ENCODE measurements at regions not wholly inside any gene's neighbourhood (a gene's known extent, or its start where the extent isn't known, plus 50 kb on each side); places are given as distances from the start of the nearest gene placed in this dataset.

DNA sequence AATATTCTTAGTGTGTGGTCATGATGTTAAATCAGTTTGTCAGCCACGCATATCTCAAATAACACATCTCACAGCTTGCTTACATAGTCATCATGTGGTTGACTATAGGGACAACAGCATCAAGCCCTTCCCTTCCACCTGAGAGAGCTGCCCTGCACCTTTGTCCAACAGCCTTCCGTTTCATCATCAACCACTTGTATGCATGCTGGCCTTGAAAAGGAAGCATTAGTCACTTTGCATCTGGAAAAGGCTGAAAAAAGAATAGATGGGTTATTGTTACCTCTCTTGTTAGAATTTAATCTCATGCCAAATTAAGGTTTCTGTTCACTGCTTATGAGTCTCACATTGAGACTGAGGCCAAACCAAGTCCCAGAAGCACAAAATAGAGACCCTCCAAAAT, 1586.5 kb upstream of the SEL1L start:
- H3K27me3 ChIP-seq (ENCODE audit: insufficient read depth, low read depth, low read length): no peaks in the 10 kb centered on the region
- no peaks in the 10 kb centered on the region for H3K79me2 ChIP-seq (replicated peaks; ENCODE audit: insufficient read depth, low read length)
- no peak overlapping the region for H2AFZ ChIP-seq (ENCODE audit: low read depth, low read length)
- H3K9me3 ChIP-seq (ENCODE audit: low read length): no peaks in the 10 kb centered on the region
- H3K4me3 ChIP-seq (ENCODE audit: low read length): no peak overlapping the region
- H3F3A ChIP-seq (ENCODE audit: insufficient read depth, low read length, poor library complexity, severe bottlenecking): no peaks in the 10 kb centered on the region
- H3K27ac ChIP-seq (ENCODE audit: low read length): no peak overlapping the region
- H3K9ac ChIP-seq (ENCODE audit: low read length): no peak overlapping the region
- H3K4me2 ChIP-seq (ENCODE audit: low read length): no peak overlapping the region
- TF ChIP-seq SMC3 (conservative IDR thresholded peaks at IDR 0.05; ENCODE audit: poor library complexity): no peak
- TF ChIP-seq, protein P1, sequence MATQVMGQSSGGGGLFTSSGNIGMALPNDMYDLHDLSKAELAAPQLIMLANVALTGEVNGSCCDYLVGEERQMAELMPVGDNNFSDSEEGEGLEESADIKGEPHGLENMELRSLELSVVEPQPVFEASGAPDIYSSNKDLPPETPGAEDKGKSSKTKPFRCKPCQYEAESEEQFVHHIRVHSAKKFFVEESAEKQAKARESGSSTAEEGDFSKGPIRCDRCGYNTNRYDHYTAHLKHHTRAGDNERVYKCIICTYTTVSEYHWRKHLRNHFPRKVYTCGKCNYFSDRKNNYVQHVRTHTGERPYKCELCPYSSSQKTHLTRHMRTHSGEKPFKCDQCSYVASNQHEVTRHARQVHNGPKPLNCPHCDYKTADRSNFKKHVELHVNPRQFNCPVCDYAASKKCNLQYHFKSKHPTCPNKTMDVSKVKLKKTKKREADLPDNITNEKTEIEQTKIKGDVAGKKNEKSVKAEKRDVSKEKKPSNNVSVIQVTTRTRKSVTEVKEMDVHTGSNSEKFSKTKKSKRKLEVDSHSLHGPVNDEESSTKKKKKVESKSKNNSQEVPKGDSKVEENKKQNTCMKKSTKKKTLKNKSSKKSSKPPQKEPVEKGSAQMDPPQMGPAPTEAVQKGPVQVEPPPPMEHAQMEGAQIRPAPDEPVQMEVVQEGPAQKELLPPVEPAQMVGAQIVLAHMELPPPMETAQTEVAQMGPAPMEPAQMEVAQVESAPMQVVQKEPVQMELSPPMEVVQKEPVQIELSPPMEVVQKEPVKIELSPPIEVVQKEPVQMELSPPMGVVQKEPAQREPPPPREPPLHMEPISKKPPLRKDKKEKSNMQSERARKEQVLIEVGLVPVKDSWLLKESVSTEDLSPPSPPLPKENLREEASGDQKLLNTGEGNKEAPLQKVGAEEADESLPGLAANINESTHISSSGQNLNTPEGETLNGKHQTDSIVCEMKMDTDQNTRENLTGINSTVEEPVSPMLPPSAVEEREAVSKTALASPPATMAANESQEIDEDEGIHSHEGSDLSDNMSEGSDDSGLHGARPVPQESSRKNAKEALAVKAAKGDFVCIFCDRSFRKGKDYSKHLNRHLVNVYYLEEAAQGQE (IDR thresholded peaks at IDR 0.05; ENCODE audit: borderline replicate concordance): no peak
- TF ChIP-seq, protein P2, sequence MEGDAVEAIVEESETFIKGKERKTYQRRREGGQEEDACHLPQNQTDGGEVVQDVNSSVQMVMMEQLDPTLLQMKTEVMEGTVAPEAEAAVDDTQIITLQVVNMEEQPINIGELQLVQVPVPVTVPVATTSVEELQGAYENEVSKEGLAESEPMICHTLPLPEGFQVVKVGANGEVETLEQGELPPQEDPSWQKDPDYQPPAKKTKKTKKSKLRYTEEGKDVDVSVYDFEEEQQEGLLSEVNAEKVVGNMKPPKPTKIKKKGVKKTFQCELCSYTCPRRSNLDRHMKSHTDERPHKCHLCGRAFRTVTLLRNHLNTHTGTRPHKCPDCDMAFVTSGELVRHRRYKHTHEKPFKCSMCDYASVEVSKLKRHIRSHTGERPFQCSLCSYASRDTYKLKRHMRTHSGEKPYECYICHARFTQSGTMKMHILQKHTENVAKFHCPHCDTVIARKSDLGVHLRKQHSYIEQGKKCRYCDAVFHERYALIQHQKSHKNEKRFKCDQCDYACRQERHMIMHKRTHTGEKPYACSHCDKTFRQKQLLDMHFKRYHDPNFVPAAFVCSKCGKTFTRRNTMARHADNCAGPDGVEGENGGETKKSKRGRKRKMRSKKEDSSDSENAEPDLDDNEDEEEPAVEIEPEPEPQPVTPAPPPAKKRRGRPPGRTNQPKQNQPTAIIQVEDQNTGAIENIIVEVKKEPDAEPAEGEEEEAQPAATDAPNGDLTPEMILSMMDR (IDR thresholded peaks at IDR 0.05; ENCODE audit: poor library complexity, severe bottlenecking): no peak
- H4K20me1 ChIP-seq (ENCODE audit: insufficient read depth): no peaks in the 10 kb centered on the region
- H3K36me3 ChIP-seq (ENCODE audit: insufficient read depth, low read length): no peaks in the 10 kb centered on the region
- no peaks in the 10 kb centered on the region for H3K9me2 ChIP-seq (ENCODE audit: insufficient read depth, low read length)

DNA sequence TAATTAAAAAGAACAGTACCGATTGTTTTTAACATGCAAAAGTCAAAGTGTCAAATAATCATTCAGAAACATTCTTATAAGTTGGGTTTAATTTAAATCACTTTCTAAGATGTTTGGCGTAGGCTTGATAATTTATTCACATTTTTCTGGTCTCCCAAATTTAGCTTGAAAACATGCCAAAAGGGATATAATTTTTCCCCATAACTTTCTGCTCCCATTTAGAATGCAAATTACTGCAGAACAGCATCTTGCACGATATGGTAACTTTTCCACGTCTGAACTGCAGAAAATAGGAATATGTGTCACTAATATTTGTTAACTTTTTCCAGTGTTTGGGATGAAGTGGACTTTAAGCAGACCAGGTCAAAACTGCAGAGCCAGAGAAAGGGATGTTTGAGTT, 1592.4 kb upstream of the SEL1L start:
- no peak overlapping the region for H2AFZ ChIP-seq (ENCODE audit: low read depth, low read length)
- no peaks in the 10 kb centered on the region for H3K9me3 ChIP-seq (ENCODE audit: low read length)
- no peak overlapping the region for H3K9ac ChIP-seq (ENCODE audit: low read length)
- H3K79me2 ChIP-seq (replicated peaks; ENCODE audit: insufficient read depth, low read length): no peaks in the 10 kb centered on the region
- no peak overlapping the region for H3K4me2 ChIP-seq (ENCODE audit: low read length)
- no peaks in the 10 kb centered on the region for H3K36me3 ChIP-seq (ENCODE audit: insufficient read depth, low read length)
- H4K20me1 ChIP-seq (ENCODE audit: insufficient read depth): no peaks in the 10 kb centered on the region
- H3K9me2 ChIP-seq (ENCODE audit: insufficient read depth, low read length): no peaks in the 10 kb centered on the region
- no peaks in the 10 kb centered on the region for H3K27me3 ChIP-seq (ENCODE audit: insufficient read depth, low read depth, low read length)
- H3F3A ChIP-seq (ENCODE audit: insufficient read depth, low read length, poor library complexity, severe bottlenecking): no peaks in the 10 kb centered on the region
- no peak for TF ChIP-seq SMC3 (conservative IDR thresholded peaks at IDR 0.05; ENCODE audit: poor library complexity)
- TF ChIP-seq MXI1 (conservative IDR thresholded peaks at IDR 0.05; ENCODE audit: poor library complexity, severe bottlenecking): no peak
- TF ChIP-seq POLR2AphosphoS5 (IDR thresholded peaks at IDR 0.05): no peak
- TF ChIP-seq RAD21 (conservative IDR thresholded peaks at IDR 0.05): no peak
- TF ChIP-seq EZH2 (IDR thresholded peaks at IDR 0.05; ENCODE audit: borderline replicate concordance, insufficient read depth, low read length, poor library complexity, severe bottlenecking): no peak
- no peak for TF ChIP-seq EP300 (conservative IDR thresholded peaks at IDR 0.05; ENCODE audit: poor library complexity, severe bottlenecking)
- TF ChIP-seq, protein P2 (IDR thresholded peaks at IDR 0.05; ENCODE audit: poor library complexity, severe bottlenecking): no peak
- TF ChIP-seq, protein P1 (IDR thresholded peaks at IDR 0.05; ENCODE audit: borderline replicate concordance): no peak
- TF ChIP-seq TAF1 (IDR thresholded peaks at IDR 0.05; ENCODE audit: low read depth): no peak
- no peak overlapping the region for H3K4me3 ChIP-seq (ENCODE audit: low read length)
- H3K27ac ChIP-seq (ENCODE audit: low read length): no peak overlapping the region
